ENCODE measurements at regions not wholly inside any gene's neighbourhood (a gene's known extent, or its start where the extent isn't known, plus 50 kb on each side); places are given as distances from the start of the nearest gene placed in this dataset.

DNA sequence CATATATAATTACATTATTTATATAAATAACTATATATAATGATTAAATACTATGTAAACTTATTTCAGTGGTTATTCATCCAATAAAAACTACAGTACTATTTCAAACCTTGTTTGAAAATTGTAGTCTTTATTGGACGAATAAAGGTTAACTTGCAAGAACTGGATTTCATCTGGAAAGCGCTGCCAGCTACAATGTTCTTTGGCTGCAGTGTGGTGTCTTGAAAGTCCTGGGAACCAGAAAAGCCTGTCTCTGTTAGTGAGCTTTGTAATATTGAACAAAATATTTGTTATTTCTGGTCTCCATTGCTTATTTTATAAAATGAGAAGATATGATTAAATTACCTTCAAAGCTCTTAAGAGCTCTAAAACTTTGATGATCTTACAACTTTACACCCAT is 763.6 kb downstream of the ADGRL2 start (continued):
- TF ChIP-seq, protein P1, sequence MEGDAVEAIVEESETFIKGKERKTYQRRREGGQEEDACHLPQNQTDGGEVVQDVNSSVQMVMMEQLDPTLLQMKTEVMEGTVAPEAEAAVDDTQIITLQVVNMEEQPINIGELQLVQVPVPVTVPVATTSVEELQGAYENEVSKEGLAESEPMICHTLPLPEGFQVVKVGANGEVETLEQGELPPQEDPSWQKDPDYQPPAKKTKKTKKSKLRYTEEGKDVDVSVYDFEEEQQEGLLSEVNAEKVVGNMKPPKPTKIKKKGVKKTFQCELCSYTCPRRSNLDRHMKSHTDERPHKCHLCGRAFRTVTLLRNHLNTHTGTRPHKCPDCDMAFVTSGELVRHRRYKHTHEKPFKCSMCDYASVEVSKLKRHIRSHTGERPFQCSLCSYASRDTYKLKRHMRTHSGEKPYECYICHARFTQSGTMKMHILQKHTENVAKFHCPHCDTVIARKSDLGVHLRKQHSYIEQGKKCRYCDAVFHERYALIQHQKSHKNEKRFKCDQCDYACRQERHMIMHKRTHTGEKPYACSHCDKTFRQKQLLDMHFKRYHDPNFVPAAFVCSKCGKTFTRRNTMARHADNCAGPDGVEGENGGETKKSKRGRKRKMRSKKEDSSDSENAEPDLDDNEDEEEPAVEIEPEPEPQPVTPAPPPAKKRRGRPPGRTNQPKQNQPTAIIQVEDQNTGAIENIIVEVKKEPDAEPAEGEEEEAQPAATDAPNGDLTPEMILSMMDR (IDR thresholded peaks at IDR 0.05 in 2 of 3, conservative IDR thresholded peaks at IDR 0.05 in 1 of 3; ENCODE audit: control insufficient read depth in 2 of 3, extremely low read depth in 1 of 3, insufficient read depth in 1 of 3, low read depth in 3 of 3, low read length in 3 of 3), result no peak
- TF ChIP-seq, protein P2, sequence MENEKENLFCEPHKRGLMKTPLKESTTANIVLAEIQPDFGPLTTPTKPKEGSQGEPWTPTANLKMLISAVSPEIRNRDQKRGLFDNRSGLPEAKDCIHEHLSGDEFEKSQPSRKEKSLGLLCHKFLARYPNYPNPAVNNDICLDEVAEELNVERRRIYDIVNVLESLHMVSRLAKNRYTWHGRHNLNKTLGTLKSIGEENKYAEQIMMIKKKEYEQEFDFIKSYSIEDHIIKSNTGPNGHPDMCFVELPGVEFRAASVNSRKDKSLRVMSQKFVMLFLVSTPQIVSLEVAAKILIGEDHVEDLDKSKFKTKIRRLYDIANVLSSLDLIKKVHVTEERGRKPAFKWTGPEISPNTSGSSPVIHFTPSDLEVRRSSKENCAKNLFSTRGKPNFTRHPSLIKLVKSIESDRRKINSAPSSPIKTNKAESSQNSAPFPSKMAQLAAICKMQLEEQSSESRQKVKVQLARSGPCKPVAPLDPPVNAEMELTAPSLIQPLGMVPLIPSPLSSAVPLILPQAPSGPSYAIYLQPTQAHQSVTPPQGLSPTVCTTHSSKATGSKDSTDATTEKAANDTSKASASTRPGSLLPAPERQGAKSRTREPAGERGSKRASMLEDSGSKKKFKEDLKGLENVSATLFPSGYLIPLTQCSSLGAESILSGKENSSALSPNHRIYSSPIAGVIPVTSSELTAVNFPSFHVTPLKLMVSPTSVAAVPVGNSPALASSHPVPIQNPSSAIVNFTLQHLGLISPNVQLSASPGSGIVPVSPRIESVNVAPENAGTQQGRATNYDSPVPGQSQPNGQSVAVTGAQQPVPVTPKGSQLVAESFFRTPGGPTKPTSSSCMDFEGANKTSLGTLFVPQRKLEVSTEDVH (IDR thresholded peaks at IDR 0.05; ENCODE audit: low read depth, partially characterized antibody), result no peak
- TF ChIP-seq, protein P3, sequence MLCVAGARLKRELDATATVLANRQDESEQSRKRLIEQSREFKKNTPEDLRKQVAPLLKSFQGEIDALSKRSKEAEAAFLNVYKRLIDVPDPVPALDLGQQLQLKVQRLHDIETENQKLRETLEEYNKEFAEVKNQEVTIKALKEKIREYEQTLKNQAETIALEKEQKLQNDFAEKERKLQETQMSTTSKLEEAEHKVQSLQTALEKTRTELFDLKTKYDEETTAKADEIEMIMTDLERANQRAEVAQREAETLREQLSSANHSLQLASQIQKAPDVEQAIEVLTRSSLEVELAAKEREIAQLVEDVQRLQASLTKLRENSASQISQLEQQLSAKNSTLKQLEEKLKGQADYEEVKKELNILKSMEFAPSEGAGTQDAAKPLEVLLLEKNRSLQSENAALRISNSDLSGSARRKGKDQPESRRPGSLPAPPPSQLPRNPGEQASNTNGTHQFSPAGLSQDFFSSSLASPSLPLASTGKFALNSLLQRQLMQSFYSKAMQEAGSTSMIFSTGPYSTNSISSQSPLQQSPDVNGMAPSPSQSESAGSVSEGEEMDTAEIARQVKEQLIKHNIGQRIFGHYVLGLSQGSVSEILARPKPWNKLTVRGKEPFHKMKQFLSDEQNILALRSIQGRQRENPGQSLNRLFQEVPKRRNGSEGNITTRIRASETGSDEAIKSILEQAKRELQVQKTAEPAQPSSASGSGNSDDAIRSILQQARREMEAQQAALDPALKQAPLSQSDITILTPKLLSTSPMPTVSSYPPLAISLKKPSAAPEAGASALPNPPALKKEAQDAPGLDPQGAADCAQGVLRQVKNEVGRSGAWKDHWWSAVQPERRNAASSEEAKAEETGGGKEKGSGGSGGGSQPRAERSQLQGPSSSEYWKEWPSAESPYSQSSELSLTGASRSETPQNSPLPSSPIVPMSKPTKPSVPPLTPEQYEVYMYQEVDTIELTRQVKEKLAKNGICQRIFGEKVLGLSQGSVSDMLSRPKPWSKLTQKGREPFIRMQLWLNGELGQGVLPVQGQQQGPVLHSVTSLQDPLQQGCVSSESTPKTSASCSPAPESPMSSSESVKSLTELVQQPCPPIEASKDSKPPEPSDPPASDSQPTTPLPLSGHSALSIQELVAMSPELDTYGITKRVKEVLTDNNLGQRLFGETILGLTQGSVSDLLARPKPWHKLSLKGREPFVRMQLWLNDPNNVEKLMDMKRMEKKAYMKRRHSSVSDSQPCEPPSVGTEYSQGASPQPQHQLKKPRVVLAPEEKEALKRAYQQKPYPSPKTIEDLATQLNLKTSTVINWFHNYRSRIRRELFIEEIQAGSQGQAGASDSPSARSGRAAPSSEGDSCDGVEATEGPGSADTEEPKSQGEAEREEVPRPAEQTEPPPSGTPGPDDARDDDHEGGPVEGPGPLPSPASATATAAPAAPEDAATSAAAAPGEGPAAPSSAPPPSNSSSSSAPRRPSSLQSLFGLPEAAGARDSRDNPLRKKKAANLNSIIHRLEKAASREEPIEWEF (IDR thresholded peaks at IDR 0.05; ENCODE audit: insufficient replicate concordance, low read depth, low read length), result no peak
